Astrocyte of the spinal cord (primary cell): ENCODE measurements at regions not wholly inside any gene's neighbourhood (a gene's known extent, or its start where the extent isn't known, plus 50 kb on each side); places are given as distances from the start of the nearest gene placed in this dataset.

Source experiments
- DNase-seq: peaks from one replicate; pipeline ENCODE4 v3.0.0; 2011; ENCODE audit warnings: low read depth, low spot score
- H3K4me3 ChIP-seq: 2 replicates; pipeline ENCODE4 v1.5.1; 2011; ENCODE audit warnings: low read depth, mild to moderate bottlenecking, low read length, moderate library complexity
- in situ Hi-C: cut with HindIII; loops from 2 replicates; pipeline ENCODE4 v1.10.0; 2017; ENCODE audit warnings: low sequenced_read_pairs
- TF ChIP-seq, protein P1 (sequence below): IDR thresholded peaks from 2 replicates; pipeline ENCODE4 v1.5.1; 2012; ENCODE audit warnings: low read depth, mild to moderate bottlenecking, low read length, inconsistent platforms

DNA sequence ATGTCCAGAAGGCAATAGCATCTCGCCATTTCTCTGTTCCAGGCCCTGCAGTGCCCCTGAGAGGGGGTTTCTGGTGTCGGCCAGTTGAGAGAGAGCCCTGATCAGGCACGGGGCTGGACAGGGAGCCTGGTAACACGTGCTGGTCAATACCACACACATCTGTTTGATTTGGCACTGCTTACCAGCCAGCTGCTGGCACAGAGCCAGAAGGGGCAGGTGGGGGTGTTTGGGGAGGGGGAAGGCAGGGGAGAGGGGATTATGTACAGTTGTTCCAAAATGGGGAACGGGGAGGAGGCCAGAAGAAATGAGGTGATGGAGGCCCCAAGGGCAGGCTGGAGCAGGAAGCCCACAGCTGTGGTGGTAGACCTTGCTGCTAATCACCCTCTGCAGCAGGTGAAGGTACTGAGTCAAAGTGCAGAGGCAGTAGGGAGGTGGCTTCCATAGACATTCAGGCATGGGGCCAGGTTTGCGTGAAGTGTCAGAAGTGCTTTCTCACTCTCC, 153.5 kb upstream of the LPP start:
- in situ Hi-C loops: no loop called here
- no peak overlapping the region for H3K4me3 ChIP-seq
- TF ChIP-seq, protein P1, sequence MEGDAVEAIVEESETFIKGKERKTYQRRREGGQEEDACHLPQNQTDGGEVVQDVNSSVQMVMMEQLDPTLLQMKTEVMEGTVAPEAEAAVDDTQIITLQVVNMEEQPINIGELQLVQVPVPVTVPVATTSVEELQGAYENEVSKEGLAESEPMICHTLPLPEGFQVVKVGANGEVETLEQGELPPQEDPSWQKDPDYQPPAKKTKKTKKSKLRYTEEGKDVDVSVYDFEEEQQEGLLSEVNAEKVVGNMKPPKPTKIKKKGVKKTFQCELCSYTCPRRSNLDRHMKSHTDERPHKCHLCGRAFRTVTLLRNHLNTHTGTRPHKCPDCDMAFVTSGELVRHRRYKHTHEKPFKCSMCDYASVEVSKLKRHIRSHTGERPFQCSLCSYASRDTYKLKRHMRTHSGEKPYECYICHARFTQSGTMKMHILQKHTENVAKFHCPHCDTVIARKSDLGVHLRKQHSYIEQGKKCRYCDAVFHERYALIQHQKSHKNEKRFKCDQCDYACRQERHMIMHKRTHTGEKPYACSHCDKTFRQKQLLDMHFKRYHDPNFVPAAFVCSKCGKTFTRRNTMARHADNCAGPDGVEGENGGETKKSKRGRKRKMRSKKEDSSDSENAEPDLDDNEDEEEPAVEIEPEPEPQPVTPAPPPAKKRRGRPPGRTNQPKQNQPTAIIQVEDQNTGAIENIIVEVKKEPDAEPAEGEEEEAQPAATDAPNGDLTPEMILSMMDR: no peak
- DNase-seq: no peak

DNA sequence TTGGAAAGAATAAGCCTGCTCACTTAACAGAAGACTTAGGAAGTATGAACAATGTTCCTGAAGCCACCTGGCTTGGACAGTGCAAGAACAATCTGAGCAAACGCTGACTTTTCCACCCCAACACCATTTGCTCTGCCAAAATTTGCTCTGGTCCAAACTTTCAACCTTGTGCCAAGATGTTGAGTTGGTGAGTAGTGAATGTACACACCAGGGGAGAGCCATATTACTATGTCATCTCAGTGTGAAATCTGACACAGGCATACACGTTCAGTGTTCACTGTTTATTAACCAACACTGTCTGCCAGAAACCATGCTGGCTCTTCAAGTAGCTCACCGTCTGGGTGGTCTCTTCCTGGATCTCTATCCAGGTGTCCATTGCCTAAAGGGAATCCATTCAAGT, 152.9 kb upstream of the LPP start:
- peak; percentile 33 for DNase-seq
- TF ChIP-seq, protein P1: no peak
- no peak overlapping the region for H3K4me3 ChIP-seq
- in situ Hi-C loops: no loop called here

DNA sequence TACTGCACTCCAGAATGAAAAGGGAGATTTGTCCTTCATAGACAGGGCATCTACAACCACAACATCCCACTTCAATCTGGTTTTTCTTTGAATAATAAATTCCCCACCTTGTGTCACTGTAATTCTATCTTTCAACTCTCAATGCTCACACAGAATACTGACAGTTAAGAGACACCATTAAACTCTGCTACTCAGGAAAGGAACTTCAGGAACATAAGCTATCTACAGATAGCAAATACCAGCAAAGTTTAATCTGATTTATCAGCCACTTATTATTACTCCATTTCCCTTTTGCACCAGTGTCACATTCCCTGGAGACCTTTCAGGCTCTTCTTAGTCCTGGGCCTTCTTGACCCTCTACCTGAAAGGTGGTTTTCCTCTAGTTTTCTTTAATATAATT, 152.0 kb upstream of the LPP start:
- TF ChIP-seq, protein P1: no peak
- H3K4me3 ChIP-seq: no peak overlapping the region
- no peak for DNase-seq
- in situ Hi-C loops: no loop called here

DNA sequence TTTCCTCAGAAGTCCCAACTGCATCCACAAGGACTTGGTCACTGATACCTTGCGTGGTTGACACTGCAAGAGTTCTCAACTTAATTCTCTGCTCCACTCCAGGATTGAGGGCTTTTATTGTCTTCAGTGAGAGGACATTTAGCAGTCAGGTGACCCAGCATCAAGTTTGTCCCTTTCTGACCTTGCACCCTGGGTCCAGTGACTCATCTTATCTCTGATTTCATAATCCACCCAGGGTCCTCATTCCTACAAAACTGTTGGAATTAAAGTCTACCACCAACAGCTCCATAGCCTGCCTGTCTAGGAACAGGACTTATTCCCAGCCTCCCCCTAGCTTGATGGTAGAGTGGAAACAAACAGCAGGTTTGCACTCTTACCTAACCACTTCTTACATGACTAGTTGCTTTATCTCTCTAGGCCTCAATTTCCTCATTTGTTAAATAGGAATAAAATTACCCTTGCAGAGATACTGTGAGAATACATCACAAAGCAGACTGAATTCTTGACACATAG, 151.3 kb upstream of the LPP start:
- no peak for DNase-seq
- H3K4me3 ChIP-seq: no peak overlapping the region
- in situ Hi-C loops: no loop called here
- TF ChIP-seq, protein P1: no peak

DNA sequence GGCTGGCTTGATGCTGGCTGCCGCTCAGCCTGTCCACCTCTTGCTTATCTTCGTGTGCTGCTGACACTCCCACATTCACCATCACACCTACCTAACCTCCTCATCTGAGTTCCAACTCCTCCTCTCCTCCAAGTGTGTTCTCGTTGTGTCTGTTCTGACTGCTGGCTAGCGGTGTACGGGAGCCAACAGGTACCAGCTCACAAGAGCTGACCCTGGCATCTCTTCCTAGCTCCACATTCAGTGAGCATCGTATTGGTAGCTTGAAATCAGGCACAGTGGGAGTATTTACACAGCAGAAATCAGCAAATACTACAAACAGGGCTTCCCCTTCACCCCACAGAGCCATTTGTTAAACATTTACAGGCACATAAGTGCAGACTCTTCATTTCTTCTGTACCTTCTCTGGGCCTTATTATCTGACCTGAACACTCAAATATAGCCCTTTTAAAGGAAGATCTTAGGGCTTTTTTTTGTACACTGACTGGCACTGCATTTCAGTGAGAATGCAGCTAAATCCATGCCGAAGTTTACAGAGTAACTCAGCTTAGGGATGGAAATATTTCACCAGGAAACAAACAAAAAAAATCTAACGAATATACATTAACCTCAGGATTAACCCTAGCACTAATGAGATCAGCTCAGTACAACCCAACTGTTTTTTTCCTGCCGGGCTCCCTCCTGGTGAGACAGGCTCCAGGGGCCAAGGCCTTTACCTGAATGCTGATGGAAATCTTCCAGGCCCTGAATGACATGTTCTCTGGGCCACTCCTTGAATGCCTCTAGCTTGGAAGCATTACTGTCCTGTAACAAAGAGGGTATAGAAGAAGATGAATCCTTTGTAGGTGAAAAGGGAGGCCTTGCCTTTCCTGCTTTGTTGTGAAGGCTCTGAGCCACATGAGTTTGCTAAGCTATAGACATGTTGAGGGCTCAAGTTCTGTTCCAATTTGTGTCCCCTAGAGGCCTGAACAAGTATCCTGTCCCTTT, 150.5 kb upstream of the LPP start:
- TF ChIP-seq, protein P1: no peak
- no peak overlapping the region for H3K4me3 ChIP-seq
- in situ Hi-C loops: no loop called here
- DNase-seq: no peak

DNA sequence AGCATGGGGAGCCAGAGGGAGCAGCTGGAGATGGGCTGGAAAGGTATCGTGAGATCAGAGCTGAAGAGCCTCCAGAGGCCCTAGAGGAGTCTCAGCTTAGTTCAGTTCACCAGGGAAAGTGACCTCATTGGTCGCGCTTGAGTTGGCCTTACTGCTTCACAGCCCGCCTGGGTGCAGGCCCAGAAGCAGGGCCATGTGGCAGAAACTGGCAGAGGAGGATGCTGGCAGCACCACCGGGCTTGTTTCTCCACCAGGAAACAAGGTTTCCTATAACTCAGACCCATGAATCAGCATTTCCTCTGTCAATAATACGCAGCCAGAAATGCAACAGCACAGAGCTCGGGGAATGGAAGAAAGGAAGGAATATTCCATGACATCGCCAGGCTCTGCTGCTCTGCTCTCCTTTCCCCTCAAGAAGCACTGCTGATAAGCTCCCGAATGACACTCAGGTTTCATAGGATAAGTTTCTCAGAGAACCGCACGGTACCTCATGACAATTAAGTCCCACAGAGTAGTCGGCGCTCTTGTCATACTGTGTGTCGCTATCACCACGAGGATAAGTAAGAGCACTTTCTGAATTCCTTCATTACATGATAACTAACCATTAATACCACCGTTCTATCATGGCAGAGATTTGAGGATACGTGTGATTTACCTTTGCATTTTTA, 147.1 kb upstream of the LPP start:
- TF ChIP-seq, protein P1: no peak
- H3K4me3 ChIP-seq: no peak overlapping the region
- no peak for DNase-seq
- in situ Hi-C loops: no loop called here
